NCI-H748 (cell line): ENCODE measurements at regions not wholly inside any gene's neighbourhood (a gene's known extent, or its start where the extent isn't known, plus 50 kb on each side); places are given as distances from the start of the nearest gene placed in this dataset.
A peak's percentile ranks its signal among the peaks of the same experiment; 100 is the strongest.
"Not testable (repeated sequence)": the region's sequence is repeated elsewhere in the genome, so short reads cannot be mapped to it uniquely, and the experiment has no call there.

Experiments
- DNase-seq: peaks from one replicate; lab custom pipeline; 2025; ENCODE audit not compliant: unreplicated experiment; lab: John Stamatoyannopoulos, UW

DNA sequence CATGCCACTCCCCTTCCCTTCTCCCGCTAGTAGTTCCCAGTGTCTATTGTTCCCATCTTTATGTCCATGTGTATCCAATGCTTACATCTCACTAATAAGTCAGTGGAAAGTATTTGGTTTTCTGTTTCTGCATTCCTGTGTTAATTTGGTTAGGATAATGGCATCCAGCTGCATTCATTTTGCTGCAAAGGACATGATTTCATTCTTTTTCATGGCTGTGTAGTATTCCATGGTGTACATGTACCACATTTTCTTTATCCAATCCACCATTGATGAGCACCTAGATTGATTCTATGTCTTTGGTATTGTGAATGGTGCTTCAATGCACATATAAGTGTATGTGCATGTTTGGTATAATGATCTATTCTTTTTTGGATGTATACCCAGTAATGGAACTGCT, 502.5 kb upstream of the MAP2 start:
- DNase-seq = not testable (repeated sequence)

DNA sequence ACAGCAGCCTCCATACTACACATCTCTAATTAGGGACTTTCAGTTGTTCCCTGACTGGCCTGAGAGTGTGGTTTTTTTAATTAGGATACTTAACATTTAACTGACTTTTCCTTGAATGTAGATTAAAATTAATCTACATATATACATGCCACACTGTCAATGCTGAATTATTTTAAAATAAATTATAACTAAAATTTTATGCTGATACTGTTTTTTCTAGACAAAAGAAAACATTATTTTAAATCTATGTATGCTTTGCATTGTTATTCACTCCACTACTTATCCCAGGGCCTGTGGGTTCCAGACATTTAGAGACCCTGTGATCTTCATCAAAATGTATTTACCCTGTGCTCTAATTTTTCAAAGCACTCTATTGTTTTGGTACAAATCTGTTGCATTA, 496.0 kb upstream of the MAP2 start:
- DNase-seq = no peak

DNA sequence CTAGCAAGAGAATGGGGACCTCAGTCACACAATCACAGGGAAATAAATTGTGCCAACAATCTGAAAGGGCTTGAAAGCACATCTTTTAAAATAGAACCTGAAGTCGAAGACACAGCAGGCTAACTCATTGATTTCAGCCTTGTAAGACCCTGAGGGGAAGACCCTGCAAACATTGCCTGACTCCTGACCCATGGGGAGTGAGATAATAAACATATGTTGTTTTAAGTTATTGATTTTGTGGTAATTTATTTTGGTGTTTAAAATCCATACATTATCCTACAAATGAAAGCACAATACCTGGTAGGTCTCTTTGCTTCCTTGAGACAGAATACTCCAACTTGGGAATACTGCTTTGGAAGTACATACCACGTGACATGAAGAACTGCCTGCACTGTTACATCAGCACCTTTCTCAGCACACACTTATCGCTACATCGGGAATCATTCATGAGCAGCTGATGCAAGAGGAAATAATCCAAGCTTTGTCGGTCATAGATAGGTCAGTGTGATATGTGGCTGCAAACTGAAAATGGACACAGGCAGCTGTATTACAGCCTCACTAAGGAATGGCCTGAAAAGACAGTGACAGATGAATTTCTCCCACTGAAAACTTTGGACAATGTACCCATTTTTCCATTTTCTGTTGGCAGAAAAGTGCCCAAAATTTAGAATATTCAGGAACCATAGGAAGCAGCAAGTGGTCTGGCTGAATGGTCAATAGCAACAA, 494.5 kb upstream of the MAP2 start:
- no peak for DNase-seq

DNA sequence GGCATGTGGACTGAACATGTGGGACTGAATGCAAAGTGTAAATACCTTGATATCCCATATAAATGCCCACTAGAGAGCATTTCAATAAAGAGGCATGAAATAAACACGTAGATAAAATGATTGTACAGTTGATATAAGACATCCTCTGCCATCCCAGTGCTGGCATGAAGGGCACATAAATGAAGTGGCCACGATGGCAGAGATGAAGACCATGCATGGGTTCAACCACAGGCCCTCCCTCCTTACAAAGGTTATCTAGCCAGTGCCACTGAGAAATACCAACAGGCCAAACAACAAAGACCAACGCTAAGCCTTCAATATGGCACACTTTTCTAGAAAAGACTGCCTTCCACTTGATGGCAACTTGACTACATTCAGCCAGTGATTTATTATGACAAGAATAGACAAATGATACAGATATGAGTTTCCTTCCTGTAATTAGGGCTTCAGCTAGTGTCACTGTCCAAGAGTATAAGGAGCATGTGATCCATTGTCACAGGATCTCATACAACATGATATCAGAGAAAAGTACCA, 493.9 kb upstream of the MAP2 start:
- no peak for DNase-seq

DNA sequence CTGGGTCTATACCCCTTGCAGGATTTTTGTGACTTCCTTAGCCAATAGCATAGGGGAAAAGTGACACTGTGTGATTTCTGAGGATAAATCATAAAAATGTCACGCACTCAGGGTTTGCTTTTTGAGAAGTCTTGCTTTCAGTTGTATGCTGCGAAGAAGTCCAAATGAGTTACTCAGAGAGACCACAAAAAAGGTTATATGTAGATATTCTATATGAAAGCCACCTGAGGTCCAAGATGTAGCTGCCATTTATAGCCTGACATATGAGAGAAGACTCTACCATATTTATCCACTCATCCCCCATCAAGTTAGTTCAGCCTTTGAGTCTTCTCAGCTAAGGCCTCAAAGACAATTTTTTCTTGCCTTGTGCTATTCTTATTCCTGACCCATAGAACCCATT, 488.3 kb upstream of the MAP2 start:
- DNase-seq = no peak

DNA sequence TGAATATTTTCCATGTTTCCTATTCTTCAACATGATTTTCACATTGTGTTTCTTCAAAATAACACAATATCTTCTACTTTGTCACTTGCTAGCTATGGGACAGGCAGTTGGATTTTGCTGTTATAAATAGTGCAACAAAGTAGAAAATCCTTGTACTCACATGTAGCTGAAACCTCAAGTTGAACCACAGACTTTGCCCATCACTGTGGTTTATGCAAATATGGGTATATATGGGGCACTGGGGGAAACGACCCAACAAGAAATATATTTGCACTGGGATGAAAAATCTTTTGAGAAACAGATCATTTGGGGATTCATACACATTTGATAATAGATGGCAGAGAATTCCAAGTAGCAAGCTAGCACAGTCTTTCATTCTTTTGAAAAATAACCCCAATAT, 486.3 kb upstream of the MAP2 start:
- no peak for DNase-seq

DNA sequence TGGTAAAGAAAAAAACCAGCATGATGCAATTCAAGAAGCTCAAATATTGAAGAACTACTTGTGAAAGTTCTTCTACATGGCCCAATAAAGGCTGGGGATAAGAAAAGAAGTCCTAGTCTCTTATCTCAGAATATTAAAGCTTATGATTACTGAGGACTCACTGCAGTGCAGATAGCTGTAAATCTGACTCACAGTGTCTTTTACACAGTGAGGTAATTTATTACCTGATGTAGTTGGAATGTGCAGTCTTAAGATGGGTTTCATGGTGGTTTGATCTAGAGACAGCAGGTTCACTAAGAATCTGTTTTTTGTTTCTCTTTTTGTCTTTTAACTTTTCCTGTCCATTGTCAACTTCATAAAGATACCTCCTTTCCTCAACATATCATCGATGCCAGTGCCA, 484.0 kb upstream of the MAP2 start:
- DNase-seq = no peak

DNA sequence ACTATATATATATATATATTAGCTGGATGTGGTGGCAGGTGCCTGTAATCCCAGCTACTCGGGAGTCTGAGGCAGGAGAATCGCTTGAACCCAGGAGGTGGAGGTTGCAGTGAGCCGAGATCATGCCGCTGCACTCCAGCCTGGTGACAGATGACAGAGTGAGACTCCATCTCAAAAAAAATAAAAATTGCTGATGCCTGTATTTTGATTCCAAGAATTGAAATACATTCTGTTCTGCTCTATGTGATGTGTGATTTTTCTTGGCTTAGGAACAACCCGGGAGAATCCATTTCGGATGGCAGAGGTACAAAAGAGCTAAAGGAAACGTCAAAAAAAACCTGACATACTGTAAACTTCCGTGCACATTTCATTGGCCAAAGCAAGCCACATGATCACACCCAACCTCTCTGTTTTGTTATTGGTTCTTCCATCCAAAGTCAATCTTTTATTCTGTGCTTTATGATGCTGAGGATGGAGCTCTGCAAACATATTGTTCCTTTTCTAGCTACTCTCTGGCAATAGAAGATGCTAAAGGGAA, 478.1 kb upstream of the MAP2 start:
- DNase-seq = no peak

DNA sequence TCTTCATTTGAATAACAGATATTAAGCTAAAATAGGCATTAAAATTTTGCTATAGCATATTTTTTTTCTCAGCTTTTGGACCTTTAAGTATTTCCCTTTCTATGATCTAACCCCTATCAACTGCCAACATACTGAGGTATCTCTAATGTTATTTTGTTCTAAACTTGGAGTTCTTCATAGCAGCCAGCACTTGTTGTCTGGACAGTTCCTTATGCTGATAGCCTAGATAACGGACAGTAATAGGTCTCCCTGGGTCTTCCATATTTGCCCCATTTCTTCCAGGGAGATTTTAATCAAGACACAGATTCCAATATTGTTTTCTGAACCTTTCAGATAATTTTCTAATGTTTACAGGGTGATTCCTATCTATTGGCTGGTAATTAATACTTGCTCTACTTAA, 475.8 kb upstream of the MAP2 start:
- no peak for DNase-seq

DNA sequence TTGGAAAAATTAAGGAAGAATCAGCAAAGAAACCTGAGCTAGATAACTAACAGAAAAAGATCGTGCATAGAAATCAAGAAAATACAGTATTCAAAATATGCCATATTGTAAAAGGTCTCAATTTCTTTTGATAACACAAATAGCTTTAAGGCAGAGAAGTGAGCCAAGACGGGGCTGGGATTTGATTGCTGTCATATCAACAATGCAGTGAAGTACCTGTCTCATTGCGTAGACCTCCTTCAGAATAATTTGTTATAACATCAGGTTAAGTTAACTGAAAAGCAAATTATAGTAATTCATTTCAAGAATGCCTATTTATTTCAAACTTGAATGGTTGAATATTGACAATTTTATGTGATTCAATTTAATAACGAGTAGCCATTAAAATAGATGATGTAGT, 453.8 kb upstream of the MAP2 start:
- no peak for DNase-seq

DNA sequence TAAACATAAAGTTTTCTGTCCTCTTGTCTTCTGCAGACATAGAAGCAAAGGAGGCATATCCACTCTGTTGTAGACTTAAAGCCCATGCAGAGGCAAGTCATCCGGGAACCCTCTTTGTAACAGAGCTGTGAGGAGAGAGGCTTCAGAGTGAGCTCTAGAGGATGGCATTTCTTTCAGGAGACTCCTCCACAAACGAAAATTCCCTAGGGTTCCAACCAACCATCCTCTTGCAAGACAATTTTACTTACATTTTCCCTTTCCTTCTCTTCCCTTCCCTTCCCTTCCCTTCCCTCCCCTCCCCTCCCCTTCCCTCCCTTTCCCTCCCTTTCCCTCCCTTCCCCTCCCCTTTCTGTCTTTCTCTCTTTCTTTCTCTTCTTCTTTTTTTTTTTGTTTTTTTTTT, 446.3 kb upstream of the MAP2 start:
- DNase-seq = no peak

DNA sequence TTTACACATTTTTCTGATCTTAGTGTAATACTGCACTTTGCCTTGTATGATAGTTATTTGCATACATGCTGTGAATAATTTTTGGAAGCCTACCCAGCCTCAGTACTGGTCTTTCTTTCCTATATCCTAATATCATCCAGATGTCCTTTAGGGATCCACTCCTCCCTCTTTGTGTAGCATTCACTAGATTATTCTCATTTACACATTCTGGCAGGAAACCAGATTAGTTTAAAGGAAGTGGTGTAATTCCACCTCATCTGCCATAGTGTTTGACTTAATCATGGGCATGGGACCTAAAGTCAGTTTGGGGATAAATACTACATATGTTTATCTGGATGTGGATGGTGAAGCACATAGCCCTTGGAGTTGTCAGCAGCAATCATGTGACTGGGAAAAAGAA, 444.9 kb upstream of the MAP2 start:
- no peak for DNase-seq

DNA sequence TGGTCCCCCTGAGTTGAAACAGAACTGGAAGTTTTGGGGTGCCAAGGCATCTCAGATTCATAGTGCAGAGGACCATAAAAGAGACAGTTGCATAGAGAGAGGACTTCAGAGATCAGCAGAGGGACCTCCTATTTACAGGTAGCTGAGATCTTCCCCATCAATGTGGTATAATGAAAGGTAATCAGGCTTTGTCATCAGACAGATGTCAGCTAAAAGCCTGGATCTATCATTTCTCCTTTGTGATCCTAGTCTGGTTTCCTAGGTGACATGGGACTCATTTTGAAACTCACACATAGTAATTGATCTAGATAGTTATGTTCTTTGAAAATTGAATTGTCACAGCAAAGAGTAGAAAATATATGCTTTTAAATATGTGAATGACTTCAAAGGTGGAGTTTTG, 443.5 kb upstream of the MAP2 start:
- DNase-seq = peak; percentile 82

DNA sequence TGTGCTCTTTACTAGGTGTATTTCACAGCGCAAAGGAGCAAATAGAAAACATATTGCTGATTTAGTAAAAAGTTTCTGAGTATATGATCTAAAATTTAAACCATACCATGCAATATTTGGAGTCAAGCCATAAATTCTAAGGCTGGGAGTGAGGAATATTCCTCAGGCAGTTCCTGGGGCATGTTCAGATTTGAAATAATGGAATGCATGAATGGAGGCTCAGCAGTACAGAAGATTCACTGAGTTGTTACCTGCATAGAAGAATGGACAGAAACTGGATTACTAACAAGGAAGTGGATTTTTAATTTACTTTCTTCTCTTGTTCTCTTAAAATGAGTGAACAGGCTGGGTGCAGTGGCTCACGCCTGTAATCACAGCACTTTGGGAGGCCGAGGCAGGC, 441.0 kb upstream of the MAP2 start:
- DNase-seq = no peak

DNA sequence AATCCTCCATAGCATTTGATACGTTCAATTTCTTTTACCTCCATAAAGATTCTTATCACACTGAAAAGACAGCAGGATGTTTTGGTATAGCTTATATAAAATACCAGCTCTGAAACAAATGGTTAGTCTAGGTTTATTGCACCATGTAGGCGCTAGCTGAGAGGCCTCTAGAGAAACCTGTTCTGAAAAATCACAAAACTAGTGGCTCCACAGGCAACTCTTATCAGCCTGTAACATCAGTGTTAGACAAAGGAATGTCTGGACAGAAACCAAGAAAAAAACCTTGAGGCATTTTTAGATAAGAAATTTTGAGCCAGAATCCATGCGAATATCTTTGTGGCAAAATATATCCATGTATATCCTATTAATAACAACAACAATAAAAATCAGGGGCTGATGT, 440.4 kb upstream of the MAP2 start:
- no peak for DNase-seq

DNA sequence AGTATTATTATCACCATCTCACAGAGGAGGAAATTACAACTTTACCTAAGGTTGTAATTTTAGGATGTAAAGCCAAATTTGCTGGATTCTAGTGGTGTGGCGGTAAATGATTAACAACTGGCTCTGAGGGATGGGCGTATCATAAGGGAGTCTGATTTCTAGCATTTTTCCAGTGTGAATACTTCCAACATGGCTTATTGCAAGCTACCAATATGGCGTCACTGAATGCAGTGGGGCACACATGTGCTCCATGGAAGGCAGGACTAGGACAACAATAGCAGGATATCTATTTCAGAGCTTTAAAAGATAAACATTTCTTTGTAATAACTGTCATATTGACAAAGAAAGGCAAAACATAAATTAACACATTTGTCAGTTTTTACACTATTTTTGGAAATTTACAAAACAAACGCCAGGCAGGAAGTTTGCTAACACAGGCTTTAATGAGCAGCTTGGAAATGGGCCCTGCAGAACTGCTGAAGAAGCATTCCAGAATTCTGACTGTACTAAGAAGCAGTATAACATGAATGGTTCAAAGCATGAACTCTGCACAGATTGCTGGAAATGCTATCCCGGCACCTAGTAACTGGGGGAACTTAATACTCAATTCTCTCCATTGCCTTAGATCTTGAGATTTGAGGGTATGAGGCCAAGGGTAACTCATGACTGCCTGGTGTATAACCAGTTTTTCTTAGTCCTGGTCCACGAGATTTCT, 439.3 kb upstream of the MAP2 start:
- DNase-seq = no peak

DNA sequence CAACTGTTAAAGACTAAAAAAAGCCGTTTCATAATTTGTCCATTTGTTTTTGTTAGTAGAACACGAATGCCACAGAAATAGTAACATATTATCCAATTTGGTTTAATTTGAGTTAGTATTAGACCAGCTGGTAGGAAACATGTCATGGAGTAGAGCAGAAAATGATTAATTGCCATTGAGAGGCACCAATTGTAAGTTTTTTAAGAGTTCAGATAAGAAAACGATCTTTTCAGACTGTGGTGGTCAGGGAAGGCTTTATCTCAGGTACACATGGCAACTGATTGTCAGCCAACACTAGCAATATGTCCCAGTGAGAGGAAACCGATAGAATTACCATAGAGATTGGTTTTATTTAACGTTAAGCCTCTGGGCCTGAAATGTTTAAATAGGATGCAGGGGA, 438.2 kb upstream of the MAP2 start:
- DNase-seq = no peak

DNA sequence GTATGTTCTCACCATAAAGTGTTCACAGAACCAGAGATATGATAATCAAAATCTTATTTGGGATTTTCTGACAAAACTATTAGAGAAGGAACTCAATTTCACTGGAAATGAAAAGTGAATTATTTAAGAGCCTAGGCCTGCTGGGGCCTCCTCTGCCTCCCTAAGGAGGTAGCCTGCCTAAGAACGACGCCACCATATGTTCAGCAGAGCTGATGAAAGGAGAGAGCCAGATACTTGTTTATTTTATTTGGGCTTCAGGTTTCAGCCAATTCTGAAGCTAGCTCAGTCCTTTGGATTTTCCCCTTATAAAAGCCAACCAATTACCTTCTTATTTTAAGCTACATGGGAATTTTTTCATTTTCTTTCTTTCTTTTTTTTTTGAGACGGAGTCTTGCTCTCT, 433.1 kb upstream of the MAP2 start:
- no peak for DNase-seq

DNA sequence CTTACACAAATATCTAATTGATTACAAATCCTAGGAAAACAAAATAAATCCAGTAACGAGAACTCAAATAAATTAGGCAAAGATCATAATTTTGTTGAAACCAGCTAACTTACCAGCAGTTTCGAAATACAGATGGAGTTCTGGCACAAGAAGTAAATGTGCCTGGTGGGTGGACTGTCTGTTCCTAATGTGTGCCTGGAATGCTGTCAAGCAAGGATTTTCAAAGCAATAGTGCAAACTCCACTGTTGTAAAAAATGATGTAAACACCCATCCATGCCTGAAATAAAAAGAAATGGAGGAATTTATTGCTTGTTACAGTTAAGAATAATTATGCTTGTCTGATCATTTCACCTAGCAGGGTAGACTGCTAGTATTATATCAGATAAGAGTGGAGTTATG, 423.9 kb upstream of the MAP2 start:
- no peak for DNase-seq

DNA sequence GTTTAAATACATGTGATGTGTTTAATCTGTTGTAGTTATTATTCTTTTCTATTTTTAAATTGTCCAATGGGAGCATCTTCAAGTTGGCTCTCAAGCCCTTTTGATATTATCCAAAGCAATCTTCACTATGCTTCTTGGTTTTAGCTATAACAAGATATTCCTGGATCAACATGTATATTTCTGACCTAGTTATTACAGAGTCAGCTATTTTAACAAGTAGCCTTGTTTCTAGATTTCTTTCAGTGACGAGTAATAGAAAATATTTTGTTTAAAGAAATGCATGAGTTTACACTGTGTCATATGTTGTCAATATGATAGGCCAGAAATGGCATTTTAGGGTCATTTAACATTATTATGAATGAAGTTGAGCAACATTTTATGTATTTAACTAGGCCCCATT, 421.8 kb upstream of the MAP2 start:
- no peak for DNase-seq

DNA sequence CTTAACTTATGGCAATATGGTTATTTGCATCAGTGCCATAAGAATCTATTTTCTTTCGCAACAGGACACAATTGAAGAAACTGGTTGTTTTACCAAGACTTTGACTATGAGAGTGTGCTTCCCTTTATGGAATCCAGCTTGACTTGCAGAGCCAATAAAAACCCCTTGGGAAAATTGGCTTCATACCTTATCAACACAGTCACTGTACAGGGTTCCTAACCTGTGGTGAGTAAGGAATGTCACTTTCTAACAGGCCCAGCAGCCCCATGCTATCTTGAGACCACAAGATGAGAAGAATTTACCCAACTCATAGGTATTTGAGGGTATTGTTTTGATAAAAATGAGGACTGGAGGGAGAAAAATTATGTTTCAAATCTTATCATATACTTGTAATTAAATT, 418.5 kb upstream of the MAP2 start:
- no peak for DNase-seq

DNA sequence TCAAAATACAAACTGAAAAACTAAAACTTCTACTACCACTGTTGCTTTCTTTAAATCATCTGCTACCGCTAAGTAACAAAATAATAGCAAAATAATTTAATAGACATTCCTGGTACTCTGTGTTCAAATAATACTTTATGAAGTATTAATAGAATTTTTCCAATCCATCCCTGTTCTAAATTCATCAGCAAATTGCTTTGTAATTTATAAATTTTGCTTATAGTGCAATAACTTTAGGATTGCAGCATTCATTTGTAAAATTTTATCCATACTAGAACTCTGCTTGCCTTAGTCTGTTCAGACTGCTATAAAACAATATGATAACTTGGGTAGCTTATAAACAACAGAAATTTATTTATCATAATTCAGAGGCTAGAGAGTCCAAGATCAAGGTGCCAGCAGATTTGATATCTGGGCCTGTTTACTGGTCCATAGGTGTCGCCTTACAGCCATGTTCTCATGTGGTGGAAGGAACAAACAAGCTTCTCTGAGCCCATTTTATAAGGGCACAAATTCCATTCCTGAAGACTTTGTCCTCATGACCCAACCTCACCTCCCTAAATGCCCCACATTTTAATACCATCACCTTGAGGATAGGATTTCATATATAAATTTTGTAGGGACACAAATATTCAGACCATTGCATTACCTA, 415.1 kb upstream of the MAP2 start:
- DNase-seq = no peak
